Right atrium auricular region (tissue), 2 donors: ENCODE measurements at regions not wholly inside any gene's neighbourhood (a gene's known extent, or its start where the extent isn't known, plus 50 kb on each side); places are given as distances from the start of the nearest gene placed in this dataset.
A peak's percentile ranks its signal among the peaks of the same experiment; 100 is the strongest.

Experiments
- DNase-seq: peaks from one replicate; pipeline ENCODE4 v3.0.0-alpha.2; 2019; ENCODE audit warnings: low spot score
- H3K27ac ChIP-seq, 2 donors: fragments of 200-600 bp; sonication (generic); 1 replicate in 1 of 2; 2 replicates in 1 of 2; pipeline ENCODE4 v1.5.1; 2016 to 2019
- H3K27me3 ChIP-seq, 2 donors: fragments of 200-600 bp; sonication (generic); one replicate each; pipeline versions ENCODE4 v1.5.1 to v1.6.0; 2017 to 2019
- H3K36me3 ChIP-seq: fragments of 200-600 bp; sonication (generic); one replicate; pipeline ENCODE4 v1.5.1; 2016
- H3K4me1 ChIP-seq, 2 donors: fragments of 200-600 bp; sonication (generic); one replicate each; pipeline versions ENCODE4 v1.5.1 to v1.6.0; 2017 to 2019
- H3K4me3 ChIP-seq, 2 donors: fragments of 200-600 bp; sonication (generic); 1 replicate in 1 of 2; 2 replicates in 1 of 2; pipeline ENCODE4 v1.5.1; 2017 to 2019; ENCODE audit warnings: mild to moderate bottlenecking in 1 of 2, moderate library complexity in 1 of 2
- H3K9me3 ChIP-seq, 2 donors: fragments of 200-600 bp; sonication (generic); one replicate each; pipeline ENCODE4 v1.5.1; 2019
- CTCF ChIP-seq, 2 donors: fragments of 200-600 bp; sonication (generic); IDR thresholded peaks; one replicate each; pipeline ENCODE4 v1.5.1; 2019; ENCODE audit warnings: antibody characterized with exemption in 2 of 2

- no peaks in the 10 kb centered on the region for H3K9me3 ChIP-seq
- H3K36me3 ChIP-seq, result no peaks in the 10 kb centered on the region
- H3K27ac ChIP-seq, result no peak overlapping the region
- no peak overlapping the region for H3K4me3 ChIP-seq
- H3K27me3 ChIP-seq, result no peaks in the 10 kb centered on the region
- no peaks in the 10 kb centered on the region for H3K4me1 ChIP-seq
- no peak for TF ChIP-seq CTCF (IDR thresholded peaks at IDR 0.05)
- DNase-seq, result no peak
Measured at GRCh38 chr4:57278780-57279179, 168.6 kb upstream of the IGFBP7 start.

- no peak for TF ChIP-seq CTCF (IDR thresholded peaks at IDR 0.05)
- DNase-seq, result no peak
- Histone ChIP-seq H3K36me3 (no peaks in the 10 kb centered on the region), H3K4me3 (no peak overlapping the region), H3K9me3 (no peaks in the 10 kb centered on the region), H3K4me1 (peaks cover 0 to 8% of the 10 kb centered on the region in 2 donors), H3K27ac (no peak overlapping the region), H3K27me3 (no peaks in the 10 kb centered on the region)
Measured at GRCh38 chr4:57274082-57274481, 163.9 kb upstream of the IGFBP7 start.

- DNase-seq, result peak; percentile 63
- no peak for TF ChIP-seq CTCF (IDR thresholded peaks at IDR 0.05)
- Histone ChIP-seq H3K36me3 (no peaks in the 10 kb centered on the region), H3K27me3 (no peaks in the 10 kb centered on the region), H3K4me3 (no peak overlapping the region), H3K4me1 (peaks cover 0 to 8% of the 10 kb centered on the region in 2 donors), H3K27ac (no peak overlapping the region), H3K9me3 (no peaks in the 10 kb centered on the region)
Measured at GRCh38 chr4:57270346-57270745, 160.2 kb upstream of the IGFBP7 start.

- Histone ChIP-seq H3K27ac (no peak overlapping the region), H3K9me3 (peaks cover 0 to 10% of the 10 kb centered on the region in 2 donors), H3K27me3 (no peaks in the 10 kb centered on the region), H3K4me1 (peaks cover 0 to 8% of the 10 kb centered on the region in 2 donors), H3K4me3 (no peak overlapping the region), H3K36me3 (no peaks in the 10 kb centered on the region)
- TF ChIP-seq CTCF (IDR thresholded peaks at IDR 0.05), result no peak
- DNase-seq, result no peak
Measured at GRCh38 chr4:57265831-57266582, 155.8 kb upstream of the IGFBP7 start.

- H3K9me3 ChIP-seq, result no peaks in the 10 kb centered on the region
- no peak overlapping the region for H3K4me3 ChIP-seq
- H3K36me3 ChIP-seq, result no peaks in the 10 kb centered on the region
- TF ChIP-seq CTCF (IDR thresholded peaks at IDR 0.05), result no peak
- H3K4me1 ChIP-seq, result no peaks in the 10 kb centered on the region
- no peak for DNase-seq
- H3K27ac ChIP-seq, result no peak overlapping the region
- H3K27me3 ChIP-seq, result no peaks in the 10 kb centered on the region
Measured at GRCh38 chr4:57254754-57255153, 144.6 kb upstream of the IGFBP7 start.

- DNase-seq, result no peak
- Histone ChIP-seq H3K4me1 (no peaks in the 10 kb centered on the region), H3K27ac (no peak overlapping the region), H3K9me3 (no peaks in the 10 kb centered on the region), H3K27me3 (no peaks in the 10 kb centered on the region), H3K4me3 (no peak overlapping the region), H3K36me3 (no peaks in the 10 kb centered on the region)
- no peak for TF ChIP-seq CTCF (IDR thresholded peaks at IDR 0.05)
Measured at GRCh38 chr4:57249083-57249482, 138.9 kb upstream of the IGFBP7 start.
